ENCODE measurements at regions not wholly inside any gene's neighbourhood (a gene's known extent, or its start where the extent isn't known, plus 50 kb on each side); places are given as distances from the start of the nearest gene placed in this dataset.

- TF ChIP-seq PRDM10 (CRISPR knock-in tag; IDR thresholded peaks at IDR 0.05; ENCODE audit: low read depth) (no peak), ZHX2 (IDR thresholded peaks at IDR 0.05; ENCODE audit: low read depth) (no peak), ZHX2 (CRISPR knock-in tag; IDR thresholded peaks at IDR 0.05; ENCODE audit: borderline replicate concordance) (no peak), HHEX (CRISPR knock-in tag; IDR thresholded peaks at IDR 0.05) (no peak)
Measured at GRCh38 chr13:58594747-58595600, 963.4 kb downstream of the PCDH17 start (continued).

Data from HepG2 (cell line).